Neural cell (in vitro differentiated cells): ENCODE measurements at regions not wholly inside any gene's neighbourhood (a gene's known extent, or its start where the extent isn't known, plus 50 kb on each side); places are given as distances from the start of the nearest gene placed in this dataset.

ENCODE experiments used
- EP300 ChIP-seq: fragments of 450-650 bp; conservative IDR thresholded peaks from 2 replicates; pipeline ENCODE4 v1.6.1; 2014; ENCODE audit warnings: antibody characterized with exemption, mild to moderate bottlenecking, moderate library complexity; ENCODE audit not compliant: poor library complexity, severe bottlenecking
- POLR2AphosphoS5 ChIP-seq: IDR thresholded peaks from 2 replicates; pipeline ENCODE4 v1.6.1; 2012
- RAD21 ChIP-seq: fragments of 450-650 bp; conservative IDR thresholded peaks from 2 replicates; pipeline ENCODE4 v1.6.1; 2014; ENCODE audit warnings: antibody characterized with exemption, mild to moderate bottlenecking, moderate library complexity
- SMC3 ChIP-seq: fragments of 450-650 bp; conservative IDR thresholded peaks from 2 replicates; pipeline ENCODE4 v1.6.1; 2014; ENCODE audit warnings: antibody characterized with exemption, mild to moderate bottlenecking, moderate library complexity; ENCODE audit not compliant: poor library complexity
- TAF1 ChIP-seq: IDR thresholded peaks from 2 replicates; pipeline ENCODE4 v1.6.1; 2012; ENCODE audit warnings: low read depth
- TF ChIP-seq, protein P1 (sequence below): fragments of 450-650 bp; IDR thresholded peaks from 2 replicates; pipeline ENCODE4 v1.5.1; 2014; ENCODE audit warnings: antibody characterized with exemption, mild to moderate bottlenecking, moderate library complexity; ENCODE audit not compliant: poor library complexity, severe bottlenecking

DNA sequence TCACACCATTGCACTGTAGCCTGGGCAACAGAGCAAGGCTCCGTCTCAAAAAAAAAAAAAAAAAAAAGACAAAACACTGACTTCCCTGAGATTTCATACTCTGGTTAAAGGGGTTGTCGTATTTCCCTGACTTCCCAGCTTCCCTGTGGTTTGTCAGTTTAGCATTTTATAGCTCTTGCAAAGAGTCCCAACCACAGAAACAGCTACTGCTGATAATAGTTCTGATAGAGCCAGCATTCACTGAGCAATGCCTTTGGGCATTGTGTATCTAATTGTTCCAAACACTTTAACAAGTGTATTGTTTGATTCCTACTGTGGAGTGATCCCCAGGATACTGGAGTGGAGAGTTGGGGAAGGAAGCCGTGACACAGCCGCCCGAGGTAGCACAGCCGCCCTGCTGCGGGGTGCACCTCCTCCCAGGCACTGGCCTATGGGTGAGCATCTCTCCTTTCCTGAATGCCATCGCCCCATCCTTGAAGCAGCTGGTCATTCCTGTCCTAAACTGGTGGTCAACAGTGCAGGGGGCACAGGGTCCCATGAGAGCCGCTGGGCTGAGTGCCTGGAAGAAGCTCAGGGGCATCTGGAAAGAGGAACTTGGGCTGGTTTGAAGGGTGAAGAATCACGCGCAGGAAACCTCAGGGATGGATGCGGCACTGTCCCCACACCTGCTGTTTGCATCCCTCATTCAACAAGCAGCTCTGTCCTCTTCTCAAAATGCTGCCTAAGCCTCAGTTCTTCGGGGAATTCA lies 81.0 kb upstream of the TMEM18 start:
- TF ChIP-seq, protein P1, sequence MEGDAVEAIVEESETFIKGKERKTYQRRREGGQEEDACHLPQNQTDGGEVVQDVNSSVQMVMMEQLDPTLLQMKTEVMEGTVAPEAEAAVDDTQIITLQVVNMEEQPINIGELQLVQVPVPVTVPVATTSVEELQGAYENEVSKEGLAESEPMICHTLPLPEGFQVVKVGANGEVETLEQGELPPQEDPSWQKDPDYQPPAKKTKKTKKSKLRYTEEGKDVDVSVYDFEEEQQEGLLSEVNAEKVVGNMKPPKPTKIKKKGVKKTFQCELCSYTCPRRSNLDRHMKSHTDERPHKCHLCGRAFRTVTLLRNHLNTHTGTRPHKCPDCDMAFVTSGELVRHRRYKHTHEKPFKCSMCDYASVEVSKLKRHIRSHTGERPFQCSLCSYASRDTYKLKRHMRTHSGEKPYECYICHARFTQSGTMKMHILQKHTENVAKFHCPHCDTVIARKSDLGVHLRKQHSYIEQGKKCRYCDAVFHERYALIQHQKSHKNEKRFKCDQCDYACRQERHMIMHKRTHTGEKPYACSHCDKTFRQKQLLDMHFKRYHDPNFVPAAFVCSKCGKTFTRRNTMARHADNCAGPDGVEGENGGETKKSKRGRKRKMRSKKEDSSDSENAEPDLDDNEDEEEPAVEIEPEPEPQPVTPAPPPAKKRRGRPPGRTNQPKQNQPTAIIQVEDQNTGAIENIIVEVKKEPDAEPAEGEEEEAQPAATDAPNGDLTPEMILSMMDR: no peak
- TF ChIP-seq RAD21 (no peak), EP300 (no peak), POLR2AphosphoS5 (no peak), SMC3 (no peak), TAF1 (no peak)
